Activated CD4-positive, alpha-beta T cell treated with anti-CD3 and anti-CD28 coated beads for 36 hours (primary cell): ENCODE measurements at regions not wholly inside any gene's neighbourhood (a gene's known extent, or its start where the extent isn't known, plus 50 kb on each side); places are given as distances from the start of the nearest gene placed in this dataset.

Experiments used
- ATAC-seq: fragments of 200-7000 bp; cut with Tn5 transposase; one replicate; pipeline ENCODE4 v1.10.0; 2021; ENCODE audit warnings: mild to moderate bottlenecking, moderate library complexity
- CTCF ChIA-PET: fragments of 350-600 bp; sonication (Branson Sonifier 250); formaldehyde crosslinking; loops from one replicate; lab custom pipeline; 2021; ENCODE audit warnings: antibody characterized with exemption; lab: Charles Lee
- POLR2A ChIA-PET: fragments of 350-600 bp; sonication (Branson Sonifier 250); formaldehyde crosslinking; loops from one replicate; lab custom pipeline; 2021; ENCODE audit warnings: antibody characterized with exemption, inconsistent platforms; lab: Charles Lee
- DNase-seq: peaks from one replicate; pipeline ENCODE4 v3.0.0-alpha.2; 2020
- H3K27ac Mint-ChIP-seq: one replicate; pipeline ENCODE4 v1.8.0; 2021; ENCODE audit warnings: mixed read lengths
- H3K27me3 Mint-ChIP-seq: one replicate; pipeline ENCODE4 v1.8.0; 2021; ENCODE audit warnings: mixed read lengths
- H3K36me3 Mint-ChIP-seq: one replicate; pipeline ENCODE4 v1.8.0; 2021; ENCODE audit warnings: low read depth, mixed read lengths
- H3K4me1 Mint-ChIP-seq: one replicate; pipeline ENCODE4 v1.8.0; 2021; ENCODE audit warnings: mixed read lengths
- H3K4me3 Mint-ChIP-seq: one replicate; pipeline ENCODE4 v1.8.0; 2021; ENCODE audit warnings: mild to moderate bottlenecking, moderate library complexity, mixed read lengths
- H3K9me3 Mint-ChIP-seq: one replicate; pipeline ENCODE4 v1.8.0; 2021; ENCODE audit warnings: low read depth, mixed read lengths
- intact Hi-C, 2 experiments: fragments of 100-400 bp; cut with DNase I in 1 of 2; cut with micrococcal nuclease in 1 of 2; formaldehyde crosslinking; loops; one replicate each; pipeline versions ENCODE4 v1.14.2 to v1.15.1; 2022 to 2024; cut with DNase I, micrococcal nuclease

GRCh38 chr4:123876671-123877101 is 480.1 kb downstream of the SPRY1 start:
- CTCF ChIA-PET: no interaction called here
- POLR2A ChIA-PET: no interaction called here

GRCh38 chr4:123877551-123877950 is 481.0 kb downstream of the SPRY1 start:
- no peak for DNase-seq
- no peaks in the 10 kb centered on the region for H3K9me3 Mint-ChIP-seq

More at GRCh38 chr4:123876671-123877101, 480.1 kb downstream of the SPRY1 start:
- no peaks in the 10 kb centered on the region for H3K9me3 Mint-ChIP-seq
- H3K27ac Mint-ChIP-seq: no peak overlapping the region
- H3K27me3 Mint-ChIP-seq: peaks cover 1% of the 10 kb centered on the region
- H3K36me3 Mint-ChIP-seq: no peaks in the 10 kb centered on the region
- intact Hi-C loops: no loop called here
- no peak overlapping the region for H3K4me3 Mint-ChIP-seq
- ATAC-seq (no peak), DNase-seq (no peak)
- no peaks in the 10 kb centered on the region for H3K4me1 Mint-ChIP-seq

GRCh38 chr4:123878976-123879375 is 482.4 kb downstream of the SPRY1 start:
- POLR2A ChIA-PET: no interaction called here

More at GRCh38 chr4:123877551-123877950, 481.0 kb downstream of the SPRY1 start:
- intact Hi-C loops: no loop called here
- H3K36me3 Mint-ChIP-seq: no peaks in the 10 kb centered on the region
- ChIA-PET POLR2A (no interaction called here), CTCF (no interaction called here)
- no peak overlapping the region for H3K4me3 Mint-ChIP-seq
- no peak overlapping the region for H3K27ac Mint-ChIP-seq
- no peaks in the 10 kb centered on the region for H3K4me1 Mint-ChIP-seq
- no peak for ATAC-seq
- peaks cover 1% of the 10 kb centered on the region for H3K27me3 Mint-ChIP-seq

GRCh38 chr4:123880631-123881030 is 484.0 kb downstream of the SPRY1 start:
- Mint-ChIP-seq H3K27me3 (peaks cover 2% of the 10 kb centered on the region), H3K36me3 (peaks cover 2% of the 10 kb centered on the region), H3K27ac (no peak overlapping the region), H3K4me1 (no peaks in the 10 kb centered on the region), H3K9me3 (peaks cover 2% of the 10 kb centered on the region), H3K4me3 (no peak overlapping the region)
- ChIA-PET POLR2A (no interaction called here), CTCF (no interaction called here)
- ATAC-seq (no peak), DNase-seq (no peak)
- intact Hi-C loops: no loop called here

More at GRCh38 chr4:123878976-123879375, 482.4 kb downstream of the SPRY1 start:
- peaks cover 1% of the 10 kb centered on the region for H3K27me3 Mint-ChIP-seq
- DNase-seq (no peak), ATAC-seq (no peak)
- no peaks in the 10 kb centered on the region for H3K36me3 Mint-ChIP-seq
- CTCF ChIA-PET: no interaction called here
- intact Hi-C loops: no loop called here
- H3K27ac Mint-ChIP-seq: no peak overlapping the region
- no peaks in the 10 kb centered on the region for H3K4me1 Mint-ChIP-seq
- no peak overlapping the region for H3K4me3 Mint-ChIP-seq
- H3K9me3 Mint-ChIP-seq: no peaks in the 10 kb centered on the region

- ChIA-PET CTCF (no interaction called here), POLR2A (no interaction called here)
- no peak for DNase-seq
- intact Hi-C loops: no loop called here
- no peak overlapping the region for H3K27ac Mint-ChIP-seq
- peaks cover 2% of the 10 kb centered on the region for H3K36me3 Mint-ChIP-seq
- no peak overlapping the region for H3K4me3 Mint-ChIP-seq
- ATAC-seq: no peak
- H3K27me3 Mint-ChIP-seq: peaks cover 2% of the 10 kb centered on the region
- H3K4me1 Mint-ChIP-seq: no peaks in the 10 kb centered on the region
- peaks cover 2% of the 10 kb centered on the region for H3K9me3 Mint-ChIP-seq
Measured at GRCh38 chr4:123884922-123885321, 488.3 kb downstream of the SPRY1 start.

- Mint-ChIP-seq H3K4me1 (no peaks in the 10 kb centered on the region), H3K27ac (no peak overlapping the region), H3K27me3 (peaks cover 8% of the 10 kb centered on the region), H3K4me3 (no peak overlapping the region), H3K9me3 (peaks cover 2% of the 10 kb centered on the region), H3K36me3 (peaks cover 2% of the 10 kb centered on the region)
- ATAC-seq (no peak), DNase-seq (no peak)
- intact Hi-C loops: no loop called here
- ChIA-PET CTCF (no interaction called here), POLR2A (no interaction called here)
Measured at GRCh38 chr4:123889507-123889906, 492.9 kb downstream of the SPRY1 start.

- ATAC-seq (no peak), DNase-seq (no peak)
- Mint-ChIP-seq H3K36me3 (no peaks in the 10 kb centered on the region), H3K9me3 (no peaks in the 10 kb centered on the region), H3K27me3 (peaks cover 10% of the 10 kb centered on the region), H3K4me3 (no peak overlapping the region), H3K4me1 (no peaks in the 10 kb centered on the region), H3K27ac (no peak overlapping the region)
- CTCF ChIA-PET: no interaction called here
- POLR2A ChIA-PET: no interaction called here
- intact Hi-C loops: no loop called here
Measured at GRCh38 chr4:123890889-123891288, 494.3 kb downstream of the SPRY1 start.

- CTCF ChIA-PET: no interaction called here
- intact Hi-C loops: no loop called here
- Mint-ChIP-seq H3K9me3 (no peaks in the 10 kb centered on the region), H3K27me3 (peaks cover 10% of the 10 kb centered on the region), H3K27ac (no peak overlapping the region), H3K4me1 (no peaks in the 10 kb centered on the region), H3K36me3 (no peaks in the 10 kb centered on the region), H3K4me3 (no peak overlapping the region)
- ATAC-seq (no peak), DNase-seq (no peak)
- POLR2A ChIA-PET: no interaction called here
Measured at GRCh38 chr4:123891881-123892280, 495.3 kb downstream of the SPRY1 start.

- peaks cover 10% of the 10 kb centered on the region for H3K27me3 Mint-ChIP-seq
Measured at GRCh38 chr4:123892368-123892976, 495.9 kb downstream of the SPRY1 start.

GRCh38 chr4:123893011-123893981 is 496.7 kb downstream of the SPRY1 start:
- ATAC-seq (no peak), DNase-seq (no peak)
- Mint-ChIP-seq H3K4me1 (no peaks in the 10 kb centered on the region), H3K4me3 (no peak overlapping the region), H3K9me3 (no peaks in the 10 kb centered on the region), H3K36me3 (no peaks in the 10 kb centered on the region), H3K27me3 (peaks cover 10% of the 10 kb centered on the region), H3K27ac (no peak overlapping the region)
- POLR2A ChIA-PET: no interaction called here
- CTCF ChIA-PET: no interaction called here
- intact Hi-C loops: no loop called here

More at GRCh38 chr4:123892368-123892976, 495.9 kb downstream of the SPRY1 start:
- POLR2A ChIA-PET: no interaction called here
- no peak overlapping the region for H3K4me3 Mint-ChIP-seq
- intact Hi-C loops: no loop called here
- no peak overlapping the region for H3K27ac Mint-ChIP-seq
- no peak for DNase-seq
- no peak for ATAC-seq
- H3K9me3 Mint-ChIP-seq: no peaks in the 10 kb centered on the region
- CTCF ChIA-PET: no interaction called here
- no peaks in the 10 kb centered on the region for H3K36me3 Mint-ChIP-seq
- no peaks in the 10 kb centered on the region for H3K4me1 Mint-ChIP-seq

- CTCF ChIA-PET: no interaction called here
- ATAC-seq (no peak), DNase-seq (no peak)
- H3K4me1 Mint-ChIP-seq: no peaks in the 10 kb centered on the region
- no peak overlapping the region for H3K4me3 Mint-ChIP-seq
- no peaks in the 10 kb centered on the region for H3K36me3 Mint-ChIP-seq
- H3K27me3 Mint-ChIP-seq: peaks cover 10% of the 10 kb centered on the region
- no peak overlapping the region for H3K27ac Mint-ChIP-seq
- no peaks in the 10 kb centered on the region for H3K9me3 Mint-ChIP-seq
- POLR2A ChIA-PET: no interaction called here
- intact Hi-C loops: no loop called here
Measured at GRCh38 chr4:123896446-123897071, 500.0 kb downstream of the SPRY1 start.
